LNCAP (cell line): ENCODE measurements at regions not wholly inside any gene's neighbourhood (a gene's known extent, or its start where the extent isn't known, plus 50 kb on each side); places are given as distances from the start of the nearest gene placed in this dataset.

Experiments
- CTCF ChIP-seq: fragments of 450-650 bp; IDR thresholded peaks from 2 replicates; pipeline ENCODE4 v1.5.1; 2017; ENCODE audit warnings: mild to moderate bottlenecking

- no peak for TF ChIP-seq CTCF
Observed at GRCh38 chr1:55718758-55719671, 503.9 kb upstream of the USP24 start.

GRCh38 chr1:55717111-55717510 lies 501.9 kb upstream of the USP24 start:
- no peak for TF ChIP-seq CTCF

- TF ChIP-seq CTCF = no peak
Observed at GRCh38 chr1:55716610-55717009, 501.4 kb upstream of the USP24 start.

GRCh38 chr1:55716151-55716550 lies 501.0 kb upstream of the USP24 start:
- no peak for TF ChIP-seq CTCF

- TF ChIP-seq CTCF = no peak
Observed at GRCh38 chr1:55714230-55714629, 499.1 kb upstream of the USP24 start.

GRCh38 chr1:55713516-55713915 lies 498.4 kb upstream of the USP24 start:
- TF ChIP-seq CTCF = no peak

- no peak for TF ChIP-seq CTCF
Observed at GRCh38 chr1:55712148-55712547, 497.0 kb upstream of the USP24 start.
